H7 (cell line): ENCODE measurements at regions not wholly inside any gene's neighbourhood (a gene's known extent, or its start where the extent isn't known, plus 50 kb on each side); places are given as distances from the start of the nearest gene placed in this dataset.

Experiments used
- DNase-seq: peaks from one replicate; pipeline ENCODE4 v3.0.0; 2012
- H3K27me3 ChIP-seq: 2 replicates; pipeline ENCODE4 v1.6.0; 2011; ENCODE audit warnings: mild to moderate bottlenecking, low read length; ENCODE audit not compliant: control insufficient read depth, insufficient read depth
- H3K36me3 ChIP-seq: replicated peaks from 2 replicates; pipeline ENCODE4 v1.5.1; 2011; ENCODE audit warnings: low read length; ENCODE audit not compliant: control insufficient read depth, insufficient read depth
- H3K4me3 ChIP-seq: 2 replicates; pipeline ENCODE4 v1.5.1; 2011; ENCODE audit warnings: low read depth, mild to moderate bottlenecking, control low read depth, low read length, moderate library complexity; ENCODE audit not compliant: insufficient read depth

- DNase-seq = peak; percentile 3
- Histone ChIP-seq H3K4me3 (no peak overlapping the region), H3K27me3 (no peaks in the 10 kb centered on the region), H3K36me3 (no peaks in the 10 kb centered on the region)
These were observed 117.2 kb downstream of the SLC25A24 start for GRCh38 chr1:108082738-108083562.

DNA sequence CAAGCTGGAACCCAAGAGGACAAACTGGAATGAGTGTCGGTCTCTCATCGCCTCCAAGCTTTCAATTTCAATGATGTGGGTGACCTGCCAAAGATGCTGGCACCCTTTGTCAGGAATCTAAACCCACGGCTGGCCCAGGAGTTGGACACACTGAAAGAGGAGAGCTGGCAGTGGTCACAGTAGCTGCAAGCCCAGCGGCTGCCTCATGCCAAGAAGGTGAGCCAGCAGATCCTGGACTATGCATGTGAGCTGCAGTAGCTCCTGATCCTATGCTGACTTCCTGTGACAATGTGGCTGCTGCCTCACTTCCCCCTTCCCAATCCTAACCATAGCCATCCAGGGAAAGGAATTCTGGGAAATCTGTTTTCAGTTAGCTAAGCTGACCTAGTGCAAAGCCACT is 117.0 kb upstream of the VAV3 start:
- H3K27me3 ChIP-seq = no peaks in the 10 kb centered on the region
- DNase-seq = no peak
- no peak overlapping the region for H3K4me3 ChIP-seq
- H3K36me3 ChIP-seq = no peaks in the 10 kb centered on the region

DNA sequence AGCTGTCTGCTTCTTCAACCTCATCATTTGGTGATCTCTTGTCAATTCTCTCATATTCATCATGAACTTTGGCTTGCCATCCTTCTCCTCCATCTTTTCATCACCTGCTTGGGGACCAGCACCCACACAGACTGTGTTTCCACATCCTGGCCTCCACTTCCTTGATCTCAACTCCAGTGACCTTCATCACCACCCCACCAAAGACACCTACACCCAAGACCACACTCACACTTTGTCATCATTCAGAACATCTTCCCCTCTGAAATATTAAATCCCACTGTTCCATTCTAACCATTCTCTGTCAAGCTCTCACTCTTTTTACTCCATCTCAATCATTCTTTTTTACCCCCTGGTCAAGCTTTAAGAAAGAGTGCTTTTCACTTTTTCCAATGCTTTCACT is 115.5 kb upstream of the VAV3 start:
- H3K36me3 ChIP-seq = no peaks in the 10 kb centered on the region
- H3K4me3 ChIP-seq = no peak overlapping the region
- H3K27me3 ChIP-seq = no peaks in the 10 kb centered on the region
- no peak for DNase-seq

DNA sequence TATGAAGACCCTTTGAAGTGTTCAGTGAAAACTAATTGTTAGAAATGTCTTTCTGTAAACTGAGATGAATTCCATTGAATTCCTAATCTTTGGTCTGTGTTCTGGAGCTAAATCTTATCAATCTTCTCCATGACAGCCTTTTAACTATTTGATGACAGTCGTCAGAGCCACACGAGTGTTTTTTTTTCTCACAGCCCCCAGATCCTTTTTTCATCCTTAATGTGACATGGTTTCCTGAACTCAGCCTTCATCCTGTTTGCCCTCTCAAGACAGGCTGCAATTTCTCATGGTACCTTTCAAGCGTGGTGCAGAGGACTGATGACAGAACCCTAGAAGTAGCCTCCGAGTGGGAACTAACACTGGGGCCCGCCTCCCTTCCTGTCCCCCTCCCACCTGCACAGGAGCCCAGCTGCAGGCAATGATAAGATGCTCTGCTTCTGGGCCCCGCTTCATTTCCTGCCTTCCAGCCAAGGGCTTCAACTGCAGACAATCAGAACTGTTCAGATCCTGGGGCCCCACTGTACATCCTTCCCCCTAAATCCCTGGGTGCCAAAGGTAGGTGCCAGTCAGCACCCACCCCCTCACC is 114.6 kb upstream of the VAV3 start:
- no peaks in the 10 kb centered on the region for H3K27me3 ChIP-seq
- DNase-seq = peak; percentile 4
- no peaks in the 10 kb centered on the region for H3K36me3 ChIP-seq
- H3K4me3 ChIP-seq = no peak overlapping the region

GRCh38 chr1:108077991-108078390 is 113.0 kb upstream of the VAV3 start:
- DNase-seq = no peak
- Histone ChIP-seq H3K36me3 (no peaks in the 10 kb centered on the region), H3K27me3 (no peaks in the 10 kb centered on the region)

DNA sequence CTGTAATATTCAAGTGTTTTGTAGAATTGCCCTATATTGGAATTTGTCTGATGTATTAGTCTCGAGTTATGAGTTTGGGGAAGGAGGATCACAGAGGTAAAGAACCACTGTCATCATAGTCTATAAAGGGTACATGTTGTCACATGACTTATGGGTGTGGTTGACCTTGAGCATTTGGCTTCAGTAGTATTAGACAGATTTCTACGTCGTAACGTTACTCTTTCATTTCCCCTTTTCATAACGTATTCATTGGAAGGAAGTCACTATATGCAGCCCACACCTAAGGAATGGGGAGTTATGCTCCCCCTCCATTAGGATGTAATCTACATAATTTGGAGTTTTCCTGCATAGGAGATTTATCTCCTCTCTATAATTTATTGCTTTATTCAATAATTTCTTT is 110.1 kb upstream of the VAV3 start:
- DNase-seq = no peak
- H3K27me3 ChIP-seq = no peaks in the 10 kb centered on the region
- no peak overlapping the region for H3K4me3 ChIP-seq
- no peaks in the 10 kb centered on the region for H3K36me3 ChIP-seq

More at GRCh38 chr1:108077991-108078390, 113.0 kb upstream of the VAV3 start:
- no peak overlapping the region for H3K4me3 ChIP-seq

DNA sequence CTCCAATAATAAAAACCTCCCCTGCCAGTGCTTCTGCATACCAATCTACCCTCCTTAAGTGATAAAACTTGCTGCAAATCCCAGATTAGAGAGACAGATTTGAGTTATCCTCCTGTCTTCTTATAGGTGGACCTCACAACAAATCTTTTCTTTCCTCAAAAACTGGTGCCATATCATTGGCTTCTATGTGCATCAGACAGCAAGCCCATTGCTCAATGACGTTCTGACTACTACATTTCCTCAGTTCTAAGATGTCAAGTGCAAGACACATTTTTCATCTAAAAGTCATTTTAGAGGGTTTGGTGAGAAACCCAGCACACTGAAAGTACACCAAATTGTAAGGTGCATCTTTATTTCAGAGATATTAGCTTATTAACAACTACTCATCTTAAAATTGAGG is 107.8 kb upstream of the VAV3 start:
- Histone ChIP-seq H3K27me3 (no peaks in the 10 kb centered on the region), H3K36me3 (no peaks in the 10 kb centered on the region), H3K4me3 (no peak overlapping the region)
- DNase-seq = no peak

GRCh38 chr1:108072212-108072611 is 107.2 kb upstream of the VAV3 start:
- no peaks in the 10 kb centered on the region for H3K27me3 ChIP-seq
- no peak overlapping the region for H3K4me3 ChIP-seq
- H3K36me3 ChIP-seq = no peaks in the 10 kb centered on the region
- DNase-seq = no peak

- DNase-seq = no peak
- H3K4me3 ChIP-seq = no peak overlapping the region
- no peaks in the 10 kb centered on the region for H3K27me3 ChIP-seq
- H3K36me3 ChIP-seq = no peaks in the 10 kb centered on the region
These were observed 106.6 kb upstream of the VAV3 start for GRCh38 chr1:108071601-108072000.

DNA sequence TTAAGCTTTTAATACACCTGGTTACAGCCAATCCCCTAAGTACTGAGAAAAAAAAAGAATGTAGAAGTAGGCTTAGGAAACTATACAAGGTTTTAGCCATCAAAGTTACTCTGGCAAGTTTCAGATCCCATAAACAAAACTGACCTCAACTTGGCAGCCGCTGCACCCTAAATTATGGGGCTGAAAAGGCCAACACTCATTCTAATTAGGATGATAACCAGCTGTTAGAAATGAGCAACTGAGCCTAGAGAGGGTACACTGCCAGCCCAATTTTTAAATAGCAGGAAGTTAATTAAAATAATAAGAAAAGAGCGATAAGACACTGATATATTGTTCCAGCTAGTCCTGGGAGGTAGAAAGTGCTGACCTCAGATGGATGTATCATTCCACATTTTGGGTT is 105.7 kb upstream of the VAV3 start:
- no peak for DNase-seq
- no peaks in the 10 kb centered on the region for H3K27me3 ChIP-seq
- no peaks in the 10 kb centered on the region for H3K36me3 ChIP-seq
- H3K4me3 ChIP-seq = no peak overlapping the region

DNA sequence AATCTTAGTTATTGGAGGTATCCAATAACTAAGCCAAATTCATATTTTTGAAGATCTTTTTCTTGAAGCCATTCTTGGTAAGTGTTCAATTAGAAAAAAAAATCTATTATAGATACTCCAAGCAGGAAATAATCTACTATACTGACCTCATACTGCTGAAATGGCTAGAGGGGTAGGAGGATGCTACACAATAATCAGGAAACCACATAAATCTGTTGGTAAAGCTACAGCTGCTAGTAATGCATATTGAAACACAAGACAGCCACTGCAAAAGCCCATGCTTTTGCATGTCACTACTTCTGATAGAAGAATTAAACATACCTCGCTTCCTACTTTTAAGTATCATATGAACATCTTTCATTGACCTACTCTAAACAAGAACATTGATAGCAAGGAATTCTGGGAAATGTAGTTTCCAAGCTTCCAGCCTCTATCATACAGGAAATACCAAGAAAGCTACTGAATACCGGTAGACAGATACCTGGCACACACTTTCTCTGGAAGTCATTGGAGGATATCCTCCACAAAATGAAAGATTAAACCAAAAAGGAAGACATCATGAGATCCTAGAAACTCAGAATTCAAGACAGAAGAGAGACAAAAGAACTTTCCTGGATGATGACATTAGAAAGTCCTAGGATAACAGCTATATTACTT is 103.0 kb upstream of the VAV3 start:
- no peak overlapping the region for H3K4me3 ChIP-seq
- DNase-seq = no peak
- no peaks in the 10 kb centered on the region for H3K27me3 ChIP-seq
- H3K36me3 ChIP-seq = no peaks in the 10 kb centered on the region

- Histone ChIP-seq H3K27me3 (no peaks in the 10 kb centered on the region), H3K4me3 (no peak overlapping the region)
These were observed 101.8 kb upstream of the VAV3 start for GRCh38 chr1:108066808-108067207.

DNA sequence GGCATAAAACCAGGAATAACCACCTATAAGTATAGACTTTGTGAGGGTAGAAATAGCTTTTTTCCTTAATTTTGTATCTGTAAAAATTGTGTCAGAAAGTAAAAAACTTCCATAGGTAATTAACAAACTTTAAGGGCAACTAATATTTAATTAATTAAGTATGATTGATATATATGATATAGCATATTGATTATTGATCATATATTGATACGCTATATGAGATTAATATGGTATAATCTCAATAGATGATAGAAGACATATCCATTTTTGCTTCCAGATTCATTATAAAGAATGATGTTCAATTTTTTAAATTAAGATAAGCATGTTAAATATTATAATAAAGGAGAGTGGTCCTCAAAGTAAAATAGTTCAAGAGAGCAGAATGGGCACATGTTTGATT is 99.3 kb upstream of the VAV3 start:
- no peaks in the 10 kb centered on the region for H3K27me3 ChIP-seq
- no peak for DNase-seq
- H3K36me3 ChIP-seq = no peaks in the 10 kb centered on the region
- no peak overlapping the region for H3K4me3 ChIP-seq

More at GRCh38 chr1:108066808-108067207, 101.8 kb upstream of the VAV3 start:
- no peak for DNase-seq
- H3K36me3 ChIP-seq = no peaks in the 10 kb centered on the region

DNA sequence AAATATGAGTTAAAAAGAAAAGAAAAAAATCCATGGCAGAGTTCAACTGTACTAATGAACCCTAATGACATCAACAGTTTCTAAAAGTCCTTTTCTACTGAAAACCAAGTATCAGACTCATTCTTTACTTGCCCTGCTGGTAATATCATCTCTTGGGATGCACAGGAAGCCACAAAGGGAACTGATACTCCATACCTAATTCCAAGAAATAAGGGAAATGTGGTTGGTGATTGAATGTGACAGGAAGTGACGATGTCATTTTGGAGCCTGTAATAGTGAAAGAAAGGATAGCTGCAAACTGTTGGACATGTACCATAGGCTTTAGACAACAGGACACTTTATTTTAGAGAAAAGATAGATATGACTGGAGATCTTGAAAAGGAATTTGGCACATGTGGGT is 98.7 kb upstream of the VAV3 start:
- H3K36me3 ChIP-seq = no peaks in the 10 kb centered on the region
- H3K27me3 ChIP-seq = no peaks in the 10 kb centered on the region
- no peak for DNase-seq
- no peak overlapping the region for H3K4me3 ChIP-seq

DNA sequence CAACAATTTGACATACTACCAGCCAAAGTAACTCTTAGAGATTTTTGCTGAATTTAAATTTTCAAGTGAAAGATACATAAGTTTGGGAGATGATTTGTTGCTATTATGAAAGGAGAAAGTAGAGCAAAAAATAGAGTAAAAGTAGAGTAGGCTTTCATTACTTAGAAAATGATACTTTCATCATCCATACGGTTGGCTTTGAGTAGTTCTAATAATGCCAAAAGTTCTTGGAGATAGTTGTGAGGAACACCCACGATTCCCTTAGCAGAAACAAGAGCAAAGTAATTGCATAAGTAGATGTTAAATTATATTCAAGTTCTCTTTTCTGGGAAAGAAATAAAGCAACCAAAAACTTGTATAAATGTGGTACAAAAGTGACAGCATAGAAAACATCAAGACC is 95.0 kb upstream of the VAV3 start:
- Histone ChIP-seq H3K27me3 (no peaks in the 10 kb centered on the region), H3K4me3 (no peak overlapping the region), H3K36me3 (no peaks in the 10 kb centered on the region)
- no peak for DNase-seq
